ENCODE measurements at regions not wholly inside any gene's neighbourhood (a gene's known extent, or its start where the extent isn't known, plus 50 kb on each side); places are given as distances from the start of the nearest gene placed in this dataset.
A peak's percentile ranks its signal among the peaks of the same experiment; 100 is the strongest.

GRCh38 chr2:58558881-58559280 is 317.8 kb upstream of the FANCL start:
- DNase-seq, result no peak
- Histone ChIP-seq H3K27me3 (ENCODE audit: control insufficient read depth, insufficient read depth, low read length, poor library complexity, severe bottlenecking) (no peaks in the 10 kb centered on the region), H3K9ac (ENCODE audit: extremely low read depth, low read length, poor library complexity, severe bottlenecking) (no peak overlapping the region), H3K36me3 (ENCODE audit: control insufficient read depth, insufficient read depth, low read length) (no peaks in the 10 kb centered on the region), H3K4me1 (ENCODE audit: control insufficient read depth, insufficient read depth, low read length) (peaks cover 7% of the 10 kb centered on the region), H3K9me3 (ENCODE audit: control insufficient read depth, low read length) (no peaks in the 10 kb centered on the region), H3K4me3 (ENCODE audit: low read length) (no peak overlapping the region), H3K27ac (ENCODE audit: low read depth, low read length) (no peak overlapping the region)
- Mint-ChIP-seq H3K36me3 (ENCODE audit: low read depth) (no peaks in the 10 kb centered on the region), H3K27ac (no peak overlapping the region), H3K27me3 (ENCODE audit: insufficient read depth) (no peaks in the 10 kb centered on the region), H3K9me3 (no peaks in the 10 kb centered on the region), H3K4me3 (no peak overlapping the region), H3K4me1 (peaks cover 14% of the 10 kb centered on the region)
- no peak for TF ChIP-seq CTCF (conservative IDR thresholded peaks at IDR 0.05)
- WGBS, 2 experiments (ENCODE audit: insufficient coverage in 1 of 2, insufficient read length in 1 of 2), result 45% methylated on average over 4 of the region's 4 CpGs; no CpG with 5 or more reads in 1 of the 2 experiments

GRCh38 chr2:58557176-58557575 is 316.1 kb upstream of the FANCL start:
- H3K4me3 Mint-ChIP-seq, result no peak overlapping the region
- no peaks in the 10 kb centered on the region for H3K36me3 ChIP-seq (ENCODE audit: control insufficient read depth, insufficient read depth, low read length)
- H3K27me3 ChIP-seq (ENCODE audit: control insufficient read depth, insufficient read depth, low read length, poor library complexity, severe bottlenecking), result no peaks in the 10 kb centered on the region
- H3K9ac ChIP-seq (ENCODE audit: extremely low read depth, low read length, poor library complexity, severe bottlenecking), result no peak overlapping the region
- no peak overlapping the region for H3K27ac ChIP-seq (ENCODE audit: low read depth, low read length)
- peaks cover 14% of the 10 kb centered on the region for H3K4me1 ChIP-seq (ENCODE audit: control insufficient read depth, insufficient read depth, low read length)
- H3K27me3 Mint-ChIP-seq (ENCODE audit: insufficient read depth), result no peaks in the 10 kb centered on the region
- no peak overlapping the region for H3K27ac Mint-ChIP-seq
- no peak for DNase-seq
- no peak for TF ChIP-seq CTCF (conservative IDR thresholded peaks at IDR 0.05)
- no peak overlapping the region for H3K4me3 ChIP-seq (ENCODE audit: low read length)
- H3K4me1 Mint-ChIP-seq, result peaks cover 27% of the 10 kb centered on the region
- H3K36me3 Mint-ChIP-seq (ENCODE audit: low read depth), result no peaks in the 10 kb centered on the region
- no peaks in the 10 kb centered on the region for H3K9me3 Mint-ChIP-seq
- H3K9me3 ChIP-seq (ENCODE audit: control insufficient read depth, low read length), result no peaks in the 10 kb centered on the region
- 95 to 100% methylated on average over 1 to 6 of the region's 6 CpGs for WGBS, 2 experiments (ENCODE audit: insufficient coverage in 1 of 2, insufficient read length in 1 of 2)

- no peak overlapping the region for H3K27ac Mint-ChIP-seq
- Histone ChIP-seq H3K9ac (ENCODE audit: extremely low read depth, low read length, poor library complexity, severe bottlenecking) (no peak overlapping the region), H3K36me3 (ENCODE audit: control insufficient read depth, insufficient read depth, low read length) (no peaks in the 10 kb centered on the region), H3K9me3 (ENCODE audit: control insufficient read depth, low read length) (no peaks in the 10 kb centered on the region), H3K27me3 (ENCODE audit: control insufficient read depth, insufficient read depth, low read length, poor library complexity, severe bottlenecking) (no peaks in the 10 kb centered on the region), H3K27ac (ENCODE audit: low read depth, low read length) (no peak overlapping the region), H3K4me1 (ENCODE audit: control insufficient read depth, insufficient read depth, low read length) (peaks cover 14% of the 10 kb centered on the region), H3K4me3 (ENCODE audit: low read length) (no peak overlapping the region)
- no peak overlapping the region for H3K4me3 Mint-ChIP-seq
- peak; percentile 84 for TF ChIP-seq CTCF (conservative IDR thresholded peaks at IDR 0.05)
- no peaks in the 10 kb centered on the region for H3K9me3 Mint-ChIP-seq
- 62 to 63% methylated on average over 2 of the region's 2 CpGs for WGBS, 2 experiments (ENCODE audit: insufficient coverage in 1 of 2, insufficient read length in 1 of 2)
- no peaks in the 10 kb centered on the region for H3K27me3 Mint-ChIP-seq (ENCODE audit: insufficient read depth)
- H3K36me3 Mint-ChIP-seq (ENCODE audit: low read depth), result no peaks in the 10 kb centered on the region
- peak; percentile 81 for DNase-seq
- H3K4me1 Mint-ChIP-seq, result peaks cover 25% of the 10 kb centered on the region
These were observed 312.8 kb upstream of the FANCL start for GRCh38 chr2:58553937-58554336.

Measured in endodermal cell (in vitro differentiated cells).